ENCODE measurements at regions not wholly inside any gene's neighbourhood (a gene's known extent, or its start where the extent isn't known, plus 50 kb on each side); places are given as distances from the start of the nearest gene placed in this dataset.

DNA sequence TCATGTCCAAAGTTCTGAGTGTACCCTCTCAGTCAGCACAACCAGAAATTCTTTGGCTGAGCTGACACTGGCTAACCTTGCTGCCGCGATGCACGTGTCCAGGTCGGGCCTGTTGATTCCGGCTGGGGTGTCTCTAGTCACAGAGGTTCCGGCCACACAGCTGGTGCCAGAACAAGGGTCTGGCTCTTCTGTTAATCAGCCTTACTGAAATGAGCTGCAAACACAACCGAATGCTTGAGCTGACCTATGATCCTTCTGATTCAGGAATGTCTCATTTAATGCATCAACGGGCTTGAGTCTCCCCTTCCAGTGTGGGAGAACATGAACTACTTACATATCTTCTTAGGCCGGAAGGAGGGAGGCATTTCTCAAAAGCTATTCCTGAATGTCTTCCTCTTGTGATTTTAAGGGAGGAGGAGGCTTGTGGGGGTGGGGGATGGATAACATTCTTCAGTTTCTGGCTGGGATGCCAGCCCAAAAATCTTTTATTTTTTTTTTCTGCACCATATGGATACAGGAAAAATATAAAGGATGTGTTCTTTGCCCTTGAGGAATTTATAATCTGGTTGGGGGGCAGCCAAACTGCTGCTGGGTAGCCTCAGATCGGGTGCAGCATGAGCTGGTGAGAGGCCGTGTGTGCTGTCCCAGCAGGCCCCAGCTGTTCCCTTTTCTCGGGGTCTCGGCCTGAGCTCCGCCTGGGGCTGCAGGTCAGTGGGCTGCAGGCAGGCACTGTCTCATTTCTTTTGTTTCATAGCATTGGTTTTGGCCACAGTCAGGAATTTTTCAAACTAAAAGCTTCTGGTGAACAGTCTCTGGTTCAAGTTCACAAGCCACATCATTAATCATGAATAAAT lies 319.1 kb upstream of the TBL1XR1 start (continued):
- TF ChIP-seq, protein P1, sequence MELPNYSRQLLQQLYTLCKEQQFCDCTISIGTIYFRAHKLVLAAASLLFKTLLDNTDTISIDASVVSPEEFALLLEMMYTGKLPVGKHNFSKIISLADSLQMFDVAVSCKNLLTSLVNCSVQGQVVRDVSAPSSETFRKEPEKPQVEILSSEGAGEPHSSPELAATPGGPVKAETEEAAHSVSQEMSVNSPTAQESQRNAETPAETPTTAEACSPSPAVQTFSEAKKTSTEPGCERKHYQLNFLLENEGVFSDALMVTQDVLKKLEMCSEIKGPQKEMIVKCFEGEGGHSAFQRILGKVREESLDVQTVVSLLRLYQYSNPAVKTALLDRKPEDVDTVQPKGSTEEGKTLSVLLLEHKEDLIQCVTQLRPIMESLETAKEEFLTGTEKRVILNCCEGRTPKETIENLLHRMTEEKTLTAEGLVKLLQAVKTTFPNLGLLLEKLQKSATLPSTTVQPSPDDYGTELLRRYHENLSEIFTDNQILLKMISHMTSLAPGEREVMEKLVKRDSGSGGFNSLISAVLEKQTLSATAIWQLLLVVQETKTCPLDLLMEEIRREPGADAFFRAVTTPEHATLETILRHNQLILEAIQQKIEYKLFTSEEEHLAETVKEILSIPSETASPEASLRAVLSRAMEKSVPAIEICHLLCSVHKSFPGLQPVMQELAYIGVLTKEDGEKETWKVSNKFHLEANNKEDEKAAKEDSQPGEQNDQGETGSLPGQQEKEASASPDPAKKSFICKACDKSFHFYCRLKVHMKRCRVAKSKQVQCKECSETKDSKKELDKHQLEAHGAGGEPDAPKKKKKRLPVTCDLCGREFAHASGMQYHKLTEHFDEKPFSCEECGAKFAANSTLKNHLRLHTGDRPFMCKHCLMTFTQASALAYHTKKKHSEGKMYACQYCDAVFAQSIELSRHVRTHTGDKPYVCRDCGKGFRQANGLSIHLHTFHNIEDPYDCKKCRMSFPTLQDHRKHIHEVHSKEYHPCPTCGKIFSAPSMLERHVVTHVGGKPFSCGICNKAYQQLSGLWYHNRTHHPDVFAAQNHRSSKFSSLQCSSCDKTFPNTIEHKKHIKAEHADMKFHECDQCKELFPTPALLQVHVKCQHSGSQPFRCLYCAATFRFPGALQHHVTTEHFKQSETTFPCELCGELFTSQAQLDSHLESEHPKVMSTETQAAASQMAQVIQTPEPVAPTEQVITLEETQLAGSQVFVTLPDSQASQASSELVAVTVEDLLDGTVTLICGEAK (IDR thresholded peaks at IDR 0.05), result no peak
- TF ChIP-seq, protein P1 (CRISPR knock-in tag; IDR thresholded peaks at IDR 0.05), result no peak
- TF ChIP-seq, protein P2, sequence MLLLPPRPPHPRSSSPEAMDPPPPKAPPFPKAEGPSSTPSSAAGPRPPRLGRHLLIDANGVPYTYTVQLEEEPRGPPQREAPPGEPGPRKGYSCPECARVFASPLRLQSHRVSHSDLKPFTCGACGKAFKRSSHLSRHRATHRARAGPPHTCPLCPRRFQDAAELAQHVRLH (CRISPR knock-in tag; IDR thresholded peaks at IDR 0.05; ENCODE audit: borderline replicate concordance, low read depth), result peak; percentile 79; the same call in 1 of the 2 replicates
- TF ChIP-seq, protein P3, sequence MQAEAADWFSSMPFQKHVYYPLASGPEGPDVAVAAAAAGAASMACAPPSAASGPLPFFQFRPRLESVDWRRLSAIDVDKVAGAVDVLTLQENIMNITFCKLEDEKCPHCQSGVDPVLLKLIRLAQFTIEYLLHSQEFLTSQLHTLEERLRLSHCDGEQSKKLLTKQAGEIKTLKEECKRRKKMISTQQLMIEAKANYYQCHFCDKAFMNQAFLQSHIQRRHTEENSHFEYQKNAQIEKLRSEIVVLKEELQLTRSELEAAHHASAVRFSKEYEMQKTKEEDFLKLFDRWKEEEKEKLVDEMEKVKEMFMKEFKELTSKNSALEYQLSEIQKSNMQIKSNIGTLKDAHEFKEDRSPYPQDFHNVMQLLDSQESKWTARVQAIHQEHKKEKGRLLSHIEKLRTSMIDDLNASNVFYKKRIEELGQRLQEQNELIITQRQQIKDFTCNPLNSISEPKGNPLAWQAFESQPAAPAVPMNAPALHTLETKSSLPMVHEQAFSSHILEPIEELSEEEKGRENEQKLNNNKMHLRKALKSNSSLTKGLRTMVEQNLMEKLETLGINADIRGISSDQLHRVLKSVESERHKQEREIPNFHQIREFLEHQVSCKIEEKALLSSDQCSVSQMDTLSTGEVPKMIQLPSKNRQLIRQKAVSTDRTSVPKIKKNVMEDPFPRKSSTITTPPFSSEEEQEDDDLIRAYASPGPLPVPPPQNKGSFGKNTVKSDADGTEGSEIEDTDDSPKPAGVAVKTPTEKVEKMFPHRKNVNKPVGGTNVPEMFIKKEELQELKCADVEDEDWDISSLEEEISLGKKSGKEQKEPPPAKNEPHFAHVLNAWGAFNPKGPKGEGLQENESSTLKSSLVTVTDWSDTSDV (CRISPR knock-in tag; IDR thresholded peaks at IDR 0.05), result no peak
- TF ChIP-seq RARA (CRISPR knock-in tag; IDR thresholded peaks at IDR 0.05) (peak; percentile 73), ZNF556 (CRISPR knock-in tag; IDR thresholded peaks at IDR 0.05; ENCODE audit: borderline replicate concordance) (no peak), NR2C2 (CRISPR knock-in tag; IDR thresholded peaks at IDR 0.05; ENCODE audit: borderline replicate concordance) (no peak), RFX1 (IDR thresholded peaks at IDR 0.05) (no peak), ZNF33B (CRISPR knock-in tag; IDR thresholded peaks at IDR 0.05) (no peak), ZNF564 (CRISPR knock-in tag; IDR thresholded peaks at IDR 0.05) (no peak), JDP2 (CRISPR knock-in tag; IDR thresholded peaks at IDR 0.05; ENCODE audit: borderline replicate concordance) (no peak), POLR2A (IDR thresholded peaks at IDR 0.05; ENCODE audit: insufficient read depth in 1 of 2, low read depth in 2 of 2, low read length in 2 of 2) (no peak), GPN1 (CRISPR knock-in tag; IDR thresholded peaks at IDR 0.05; ENCODE audit: borderline replicate concordance) (no peak)
- TF ChIP-seq, protein P4, sequence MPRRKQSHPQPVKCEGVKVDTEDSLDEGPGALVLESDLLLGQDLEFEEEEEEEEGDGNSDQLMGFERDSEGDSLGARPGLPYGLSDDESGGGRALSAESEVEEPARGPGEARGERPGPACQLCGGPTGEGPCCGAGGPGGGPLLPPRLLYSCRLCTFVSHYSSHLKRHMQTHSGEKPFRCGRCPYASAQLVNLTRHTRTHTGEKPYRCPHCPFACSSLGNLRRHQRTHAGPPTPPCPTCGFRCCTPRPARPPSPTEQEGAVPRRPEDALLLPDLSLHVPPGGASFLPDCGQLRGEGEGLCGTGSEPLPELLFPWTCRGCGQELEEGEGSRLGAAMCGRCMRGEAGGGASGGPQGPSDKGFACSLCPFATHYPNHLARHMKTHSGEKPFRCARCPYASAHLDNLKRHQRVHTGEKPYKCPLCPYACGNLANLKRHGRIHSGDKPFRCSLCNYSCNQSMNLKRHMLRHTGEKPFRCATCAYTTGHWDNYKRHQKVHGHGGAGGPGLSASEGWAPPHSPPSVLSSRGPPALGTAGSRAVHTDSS (CRISPR knock-in tag; conservative IDR thresholded peaks at IDR 0.05), result no peak
- TF ChIP-seq, protein P5, sequence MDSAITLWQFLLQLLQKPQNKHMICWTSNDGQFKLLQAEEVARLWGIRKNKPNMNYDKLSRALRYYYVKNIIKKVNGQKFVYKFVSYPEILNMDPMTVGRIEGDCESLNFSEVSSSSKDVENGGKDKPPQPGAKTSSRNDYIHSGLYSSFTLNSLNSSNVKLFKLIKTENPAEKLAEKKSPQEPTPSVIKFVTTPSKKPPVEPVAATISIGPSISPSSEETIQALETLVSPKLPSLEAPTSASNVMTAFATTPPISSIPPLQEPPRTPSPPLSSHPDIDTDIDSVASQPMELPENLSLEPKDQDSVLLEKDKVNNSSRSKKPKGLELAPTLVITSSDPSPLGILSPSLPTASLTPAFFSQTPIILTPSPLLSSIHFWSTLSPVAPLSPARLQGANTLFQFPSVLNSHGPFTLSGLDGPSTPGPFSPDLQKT (CRISPR knock-in tag; IDR thresholded peaks at IDR 0.05; ENCODE audit: borderline replicate concordance), result no peak
